Stomach (tissue), 8 donors: ENCODE measurements at regions not wholly inside any gene's neighbourhood (a gene's known extent, or its start where the extent isn't known, plus 50 kb on each side); places are given as distances from the start of the nearest gene placed in this dataset.

Experiments used
- DNase-seq, 2 donors: peaks; one replicate each; pipeline versions ENCODE4 v3.0.0 to v3.0.0-alpha.2; 2013 to 2019
- H3K27ac ChIP-seq, 5 donors: fragments of 200-600 bp in 4 of 5; sonication (generic) in 4 of 5; one replicate each; pipeline ENCODE4 v1.5.1; 2013 to 2019; ENCODE audit warnings: mild to moderate bottlenecking in 1 of 5, moderate library complexity in 1 of 5
- H3K27me3 ChIP-seq, 3 donors: fragments of 200-600 bp; sonication (generic); one replicate each; pipeline ENCODE4 v1.5.1; 2017 to 2019; ENCODE audit warnings: mixed run types in 1 of 3
- H3K36me3 ChIP-seq, 4 donors: fragments of 200-600 bp; sonication (generic); 1 replicate in 3 of 4; 2 replicates in 1 of 4; pipeline ENCODE4 v1.5.1; 2016 to 2019
- H3K4me1 ChIP-seq, 4 donors: fragments of 200-600 bp; sonication (generic); one replicate each; pipeline ENCODE4 v1.5.1; 2016 to 2019
- H3K4me3 ChIP-seq, 4 donors: fragments of 200-600 bp; sonication (generic) in 3 of 4; one replicate each; pipeline ENCODE4 v1.5.1; 2016 to 2019; ENCODE audit warnings: mild to moderate bottlenecking in 1 of 4
- H3K9me3 ChIP-seq, 4 donors: fragments of 200-600 bp; sonication (generic); one replicate each; pipeline ENCODE4 v1.5.1; 2016 to 2019
- CTCF ChIP-seq, 7 experiments: fragments of 450-650 bp in 4 of 7; fragments of 200-600 bp in 3 of 7; sonication (generic) in 3 of 7; IDR thresholded peaks; one replicate each; pipeline ENCODE4 v1.5.1; 2016 to 2019; ENCODE audit warnings: antibody characterized with exemption in 7 of 7, control low read depth in 2 of 7, mild to moderate bottlenecking in 1 of 7
- EP300 ChIP-seq: sonication (generic); formaldehyde crosslinking; IDR thresholded peaks from one replicate; pipeline ENCODE4 v1.6.1; 2017; ENCODE audit warnings: antibody characterized with exemption
- POLR2A ChIP-seq, 4 donors: fragments of 450-650 bp; IDR thresholded peaks; one replicate each; pipeline ENCODE4 v1.6.1; 2016; ENCODE audit warnings: antibody characterized with exemption in 4 of 4, control low read depth in 2 of 4, mild to moderate bottlenecking in 1 of 4, moderate library complexity in 1 of 4
- POLR2AphosphoS5 ChIP-seq, 3 donors: sonication (generic); formaldehyde crosslinking; IDR thresholded peaks; one replicate each; pipeline ENCODE4 v1.6.1; 2016; ENCODE audit warnings: antibody characterized with exemption in 3 of 3
- WGBS, 5 donors: extraction: QIAGEN DNeasy Blood & Tissue Kit in 3 of 5; methylation state at CpG; one replicate each; pipeline versions ENCODE4 v1.1.5 to v1.1.7; 2013 to 2018; 5-methylcytosine and 5-hydroxymethylcytosine counted together
- intact Hi-C: fragments of 100-400 bp; cut with DNase I; formaldehyde crosslinking; loops from one replicate; pipeline ENCODE4 v1.15.1; 2023; ENCODE audit warnings: low total_unique reads
- donor health status: healthy with polysubstance abuse.
- donor health status: Bipolar disorder and iron deficiency.
- donor health status: healthy.

- Histone ChIP-seq H3K27ac (no peak overlapping the region), H3K27me3 (no peaks in the 10 kb centered on the region), H3K4me3 (no peak overlapping the region), H3K36me3 (no peaks in the 10 kb centered on the region), H3K4me1 (no peaks in the 10 kb centered on the region), H3K9me3 (no peaks in the 10 kb centered on the region)
- WGBS, 5 donors = 87 to 100% (median 95%) methylated on average over 1 of the region's 1 CpG
- intact Hi-C loops = no loop called here
- TF ChIP-seq CTCF (IDR thresholded peaks at IDR 0.05) = no peak
- TF ChIP-seq POLR2AphosphoS5 (IDR thresholded peaks at IDR 0.05) = no peak
- no peak for TF ChIP-seq EP300
- TF ChIP-seq POLR2A (IDR thresholded peaks at IDR 0.05) = no peak
- no peak for DNase-seq
Measured at GRCh38 chr2:57440437-57440836, 606.2 kb upstream of the VRK2 start.

- Histone ChIP-seq H3K36me3 (no peaks in the 10 kb centered on the region), H3K4me1 (no peaks in the 10 kb centered on the region), H3K4me3 (no peak overlapping the region), H3K27me3 (no peaks in the 10 kb centered on the region), H3K9me3 (no peaks in the 10 kb centered on the region), H3K27ac (no peak overlapping the region)
- no peak for TF ChIP-seq POLR2A (IDR thresholded peaks at IDR 0.05)
- no peak for TF ChIP-seq POLR2AphosphoS5 (IDR thresholded peaks at IDR 0.05)
- no peak for DNase-seq
- 72 to 89% (median 81%) methylated on average over 2 of the region's 2 CpGs for WGBS, 5 donors
- intact Hi-C loops = no loop called here
Measured at GRCh38 chr2:57443086-57443485, 603.5 kb upstream of the VRK2 start.

GRCh38 chr2:57443973-57444521 is 602.6 kb upstream of the VRK2 start:
- DNase-seq = no peak
- intact Hi-C loops = no loop called here
- TF ChIP-seq POLR2A (IDR thresholded peaks at IDR 0.05) (no peak), EP300 (no peak), CTCF (IDR thresholded peaks at IDR 0.05) (no peak), POLR2AphosphoS5 (IDR thresholded peaks at IDR 0.05) (no peak)
- no peaks in the 10 kb centered on the region for H3K36me3 ChIP-seq
- no peaks in the 10 kb centered on the region for H3K27me3 ChIP-seq
- no peaks in the 10 kb centered on the region for H3K4me1 ChIP-seq
- no peaks in the 10 kb centered on the region for H3K9me3 ChIP-seq
- H3K27ac ChIP-seq = no peak overlapping the region
- no peak overlapping the region for H3K4me3 ChIP-seq
- 69 to 82% (median 79%) methylated on average over 5 of the region's 5 CpGs for WGBS, 5 donors

- intact Hi-C loops = no loop called here
Measured at GRCh38 chr2:57444752-57445430, 601.7 kb upstream of the VRK2 start.

More at GRCh38 chr2:57444752-57445430, 601.7 kb upstream of the VRK2 start:
- Histone ChIP-seq H3K27me3 (no peaks in the 10 kb centered on the region), H3K36me3 (no peaks in the 10 kb centered on the region), H3K4me1 (no peaks in the 10 kb centered on the region), H3K4me3 (no peak overlapping the region), H3K9me3 (no peaks in the 10 kb centered on the region), H3K27ac (no peak overlapping the region)
- 79 to 92% (median 85%) methylated on average over 5 of the region's 5 CpGs for whole genome bisulfite sequencing, 5 donors
- TF ChIP-seq POLR2A (IDR thresholded peaks at IDR 0.05) (no peak), EP300 (no peak), POLR2AphosphoS5 (IDR thresholded peaks at IDR 0.05) (no peak), CTCF (IDR thresholded peaks at IDR 0.05) (no peak)
- DNase-seq = no peak
